ENCODE measurements at regions not wholly inside any gene's neighbourhood (a gene's known extent, or its start where the extent isn't known, plus 50 kb on each side); places are given as distances from the start of the nearest gene placed in this dataset.

DNA sequence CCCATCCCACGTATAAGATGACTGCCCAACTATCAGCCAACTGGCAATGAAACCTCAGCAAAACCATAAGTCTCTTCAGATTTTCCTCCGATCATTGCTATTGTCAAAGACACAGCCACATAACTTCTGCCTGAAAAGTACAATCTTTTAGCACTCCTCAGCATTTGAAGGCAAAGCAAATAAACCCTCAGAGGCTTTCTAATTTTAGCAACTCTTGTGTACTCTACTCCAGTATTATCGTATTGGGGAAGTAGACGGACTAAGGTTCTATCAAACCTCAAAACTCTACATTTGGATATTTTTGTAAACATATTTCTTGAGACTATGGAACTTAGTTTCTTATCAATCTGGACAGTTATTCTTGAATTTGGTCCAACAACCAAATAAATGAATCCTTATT is 1206.2 kb upstream of the NCAM2 start:
- no peak for DNase-seq

DNA sequence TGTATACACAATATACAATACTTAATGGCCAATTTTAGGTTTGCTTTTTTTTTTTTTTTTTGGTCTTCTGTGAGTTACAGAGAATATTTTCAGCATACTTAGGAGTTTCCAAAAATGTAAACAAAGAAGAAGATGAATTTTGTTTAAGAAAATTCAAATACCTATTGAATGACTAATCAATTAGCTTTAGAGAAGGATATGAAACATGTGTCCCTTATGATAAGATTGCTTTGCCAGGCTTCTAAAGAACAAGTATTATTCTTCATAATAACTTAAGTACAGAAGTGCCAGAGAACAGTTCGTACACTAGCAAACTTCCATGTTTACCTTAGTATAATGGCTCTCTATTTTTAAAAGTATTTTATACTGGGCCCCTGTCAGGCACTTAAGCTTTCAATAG is 1191.0 kb upstream of the NCAM2 start:
- no peak for DNase-seq

DNA sequence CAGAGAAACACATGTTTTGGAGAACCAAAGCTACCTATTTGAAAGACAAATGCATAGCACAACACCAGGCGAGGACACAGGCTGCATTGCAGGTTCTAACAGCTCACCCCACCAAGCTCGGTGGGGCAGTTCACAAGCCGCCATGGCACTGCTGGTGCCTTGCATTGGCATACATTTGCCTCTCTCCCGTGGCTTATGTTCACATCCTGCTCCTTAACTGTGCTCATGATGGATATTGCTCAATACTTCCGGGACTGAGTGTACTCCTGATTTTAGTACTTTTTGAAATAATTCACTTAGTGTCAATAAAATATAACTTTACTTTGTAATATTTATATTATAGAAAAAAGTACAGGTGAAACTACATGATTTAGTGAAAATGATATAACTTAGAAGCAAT is 1187.4 kb upstream of the NCAM2 start:
- DNase-seq: no peak

DNA sequence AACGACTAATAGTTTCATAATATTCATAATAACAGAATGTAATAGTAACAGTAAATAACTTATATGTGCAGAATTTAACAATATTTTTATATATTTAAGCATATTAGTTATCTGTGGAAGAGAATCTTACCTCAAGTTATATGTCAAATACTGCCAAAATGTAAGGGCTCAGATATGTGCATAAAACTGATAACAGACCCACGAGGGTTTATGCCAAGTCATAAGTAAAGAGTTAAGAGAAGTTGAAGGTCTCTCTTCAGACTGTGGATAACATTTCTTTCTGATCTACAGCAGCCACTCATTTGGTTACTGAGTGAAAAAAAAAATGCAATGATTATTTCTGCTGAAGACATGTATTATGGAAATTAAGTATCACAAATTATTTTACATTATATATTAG is 1167.8 kb upstream of the NCAM2 start:
- no peak for DNase-seq

DNA sequence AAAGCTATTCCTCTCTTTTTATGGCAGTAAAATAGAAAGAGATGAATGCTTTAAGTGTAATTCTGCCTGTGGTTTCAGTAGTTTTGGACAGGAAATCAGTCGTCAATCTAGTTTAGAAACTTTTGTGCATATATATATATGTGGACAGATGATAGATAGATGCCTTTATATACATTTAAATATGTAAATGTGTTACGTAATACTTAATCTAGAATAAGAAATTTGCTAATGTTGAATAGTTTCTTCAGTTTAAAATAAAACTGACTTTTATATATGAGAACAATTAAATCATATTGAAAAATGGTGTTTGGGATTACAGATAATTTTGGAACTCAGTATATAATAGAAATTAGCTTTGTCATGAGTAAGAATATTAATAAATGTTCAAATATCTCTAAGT is 1165.7 kb upstream of the NCAM2 start:
- DNase-seq: no peak

DNA sequence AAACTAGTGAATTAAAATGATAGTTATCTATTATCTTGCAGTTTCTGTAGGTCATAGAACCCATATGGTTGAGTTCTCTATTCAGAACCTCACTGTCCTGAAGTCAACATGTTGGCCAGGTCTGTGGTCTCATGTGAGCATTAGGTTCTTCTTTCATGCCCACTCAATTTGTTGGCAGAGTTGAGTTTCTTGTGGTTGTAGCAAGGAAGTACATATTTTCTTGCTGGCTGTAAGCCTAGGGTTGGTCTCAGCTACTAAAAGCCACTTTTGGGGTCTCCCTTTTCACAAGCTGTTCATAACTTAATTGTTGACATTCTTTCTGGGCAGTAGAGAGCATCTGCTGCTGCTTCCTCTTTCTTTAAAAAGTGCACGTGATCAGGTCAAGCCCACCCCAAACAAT is 1165.1 kb upstream of the NCAM2 start:
- DNase-seq: no peak

DNA sequence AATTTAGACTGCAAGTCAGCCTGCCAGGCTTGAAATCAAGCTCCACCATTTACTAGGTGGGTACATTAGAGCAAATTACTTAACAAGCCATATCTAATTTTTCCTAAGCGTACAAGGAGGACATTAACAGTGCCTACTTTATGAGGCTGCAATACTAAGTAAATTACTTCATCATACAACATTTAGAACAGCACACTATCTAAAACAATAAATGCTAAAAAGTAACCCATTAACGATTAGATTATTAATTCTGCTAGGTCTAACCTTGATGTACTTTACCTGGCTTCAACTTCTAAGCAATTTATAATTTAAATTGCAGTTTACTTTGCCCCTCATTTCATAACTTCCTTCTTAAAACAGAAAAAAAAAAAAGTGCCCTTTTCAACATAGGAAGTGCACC is 1155.6 kb upstream of the NCAM2 start:
- no peak for DNase-seq

DNA sequence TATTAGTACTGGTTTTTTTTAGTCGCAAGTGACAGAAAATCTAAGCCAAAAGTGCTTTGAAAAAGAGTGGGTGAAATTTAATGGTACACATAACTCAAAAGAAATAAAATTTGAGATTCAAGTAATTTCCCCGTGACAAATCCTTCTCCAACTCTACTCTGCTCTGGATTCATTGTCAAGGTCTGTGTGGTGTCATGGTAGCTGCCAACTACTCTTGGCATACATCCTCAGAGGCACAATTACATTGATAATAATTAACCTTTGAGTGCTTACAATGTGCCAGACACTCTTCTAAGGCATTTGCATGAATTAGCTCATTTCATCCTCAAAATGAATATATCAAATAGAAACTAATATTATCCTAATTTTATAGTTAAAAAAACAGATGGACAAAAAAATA is 1153.9 kb upstream of the NCAM2 start:
- DNase-seq: no peak

DNA sequence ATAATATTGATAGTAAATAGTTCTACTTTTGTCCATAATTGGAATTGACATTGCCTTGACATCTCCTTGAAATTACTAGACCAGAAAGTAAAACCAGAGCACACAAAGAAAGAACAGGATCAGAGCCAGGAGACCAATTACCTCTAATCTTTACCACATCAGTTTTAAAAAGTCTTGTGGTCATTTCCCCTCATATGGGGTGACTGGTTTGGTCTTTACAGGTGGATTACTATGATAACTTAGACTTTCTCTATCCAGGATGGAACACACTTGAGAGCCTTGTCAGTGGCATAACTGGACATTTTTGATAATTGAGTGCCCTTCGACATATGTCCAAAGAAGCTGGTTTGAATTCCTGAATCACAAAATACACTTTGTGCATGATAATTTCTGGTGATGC is 1148.1 kb upstream of the NCAM2 start:
- no peak for DNase-seq

DNA sequence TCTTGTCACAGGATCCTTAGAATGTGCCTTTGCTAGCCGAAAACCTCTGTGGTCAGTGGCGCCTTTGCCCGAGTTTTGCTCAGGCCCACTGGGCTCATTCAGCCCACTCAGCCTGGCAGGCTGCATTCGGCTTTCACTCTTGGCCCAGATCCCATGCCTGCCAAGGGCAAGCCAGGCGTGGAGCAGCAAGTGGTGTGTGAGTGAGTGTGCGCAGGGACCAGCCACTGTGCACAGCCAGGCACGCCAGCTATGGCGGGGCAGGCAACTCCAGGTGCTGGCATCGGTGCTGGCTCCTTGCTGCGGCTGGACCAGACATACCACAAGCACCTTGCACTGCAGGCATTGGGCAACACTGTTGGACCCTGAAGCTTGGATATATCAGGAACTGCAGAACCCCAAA is 1145.1 kb upstream of the NCAM2 start:
- no peak for DNase-seq

DNA sequence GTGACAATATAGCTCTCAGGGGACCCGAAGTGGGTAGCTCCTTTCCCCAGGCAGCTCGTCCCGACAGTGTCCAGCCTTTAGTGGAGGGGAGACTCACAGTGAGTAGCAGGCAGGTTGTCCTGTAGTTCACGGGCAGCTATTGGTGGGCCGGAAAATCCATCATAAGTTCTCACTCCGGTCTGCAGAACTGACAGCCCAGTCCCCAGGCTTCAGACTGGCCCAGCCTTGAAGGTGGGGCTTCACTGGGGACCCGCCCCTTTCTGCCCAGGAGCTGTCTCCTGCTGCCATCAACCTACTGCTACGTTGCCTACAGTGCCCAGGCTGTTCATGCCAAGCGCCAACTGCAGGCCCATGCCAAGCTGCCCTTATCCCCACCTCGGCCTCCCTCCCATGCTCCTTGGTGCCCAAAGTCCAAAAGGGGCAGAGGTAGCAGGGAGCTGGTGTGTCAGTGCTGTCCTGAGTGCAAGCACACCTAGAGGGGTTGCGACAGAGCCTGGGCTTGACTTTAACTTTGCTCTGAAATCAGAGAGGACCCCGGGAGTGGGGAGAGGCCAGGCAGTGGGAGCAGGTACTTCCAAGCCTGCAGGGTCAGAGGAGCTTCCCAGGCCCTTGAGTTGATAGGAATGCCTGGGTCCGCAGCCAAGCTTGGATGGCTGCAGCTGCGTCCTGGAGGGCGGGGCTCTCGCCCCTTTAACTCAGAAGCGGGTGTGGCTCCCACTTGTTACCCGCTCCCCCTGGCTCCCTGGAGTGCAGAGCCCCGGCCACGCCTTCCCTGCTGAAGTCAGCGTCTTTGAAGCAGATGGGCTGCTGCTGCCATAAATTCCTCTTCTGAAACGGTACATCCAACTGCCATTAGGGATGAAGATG is 1144.3 kb upstream of the NCAM2 start:
- no peak for DNase-seq

DNA sequence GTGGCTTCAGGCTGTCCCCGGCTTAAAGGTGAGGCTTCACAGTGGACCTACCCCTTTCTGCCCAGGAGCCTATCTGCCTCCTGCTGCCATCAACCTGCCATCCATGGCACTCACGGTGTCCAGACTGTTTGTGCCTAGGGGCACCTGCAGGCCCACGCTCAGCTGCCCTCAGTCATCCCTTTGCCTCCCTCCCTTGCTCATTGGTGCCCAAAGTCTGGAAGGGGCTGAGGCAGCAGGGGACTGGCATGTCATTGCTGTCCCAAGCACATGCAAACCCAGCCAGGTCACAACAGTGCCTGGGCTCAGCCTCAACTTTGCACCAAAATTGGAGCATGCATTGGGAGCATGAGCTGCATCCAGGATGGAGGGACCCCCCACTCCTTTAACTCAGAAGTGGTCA is 1142.7 kb upstream of the NCAM2 start:
- no peak for DNase-seq

DNA sequence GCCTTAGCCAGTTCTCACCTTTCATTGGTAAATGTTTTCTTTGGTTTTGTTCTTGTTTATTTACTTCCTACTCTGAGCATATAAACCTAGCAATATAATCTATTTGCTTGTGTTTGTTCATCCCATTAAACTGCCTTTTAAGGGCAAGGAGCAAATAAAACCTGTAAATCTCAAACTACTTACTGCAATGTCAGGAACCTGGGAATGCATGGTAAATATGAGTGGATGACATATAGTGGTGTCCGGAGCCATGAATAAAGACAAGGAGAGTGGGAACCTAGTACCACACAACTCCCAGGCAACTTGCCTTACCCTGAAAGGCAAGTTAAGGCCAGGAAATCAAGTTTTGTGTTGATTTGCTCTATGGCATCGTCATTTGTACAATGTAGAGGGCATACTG is 1133.7 kb upstream of the NCAM2 start:
- no peak for DNase-seq

DNA sequence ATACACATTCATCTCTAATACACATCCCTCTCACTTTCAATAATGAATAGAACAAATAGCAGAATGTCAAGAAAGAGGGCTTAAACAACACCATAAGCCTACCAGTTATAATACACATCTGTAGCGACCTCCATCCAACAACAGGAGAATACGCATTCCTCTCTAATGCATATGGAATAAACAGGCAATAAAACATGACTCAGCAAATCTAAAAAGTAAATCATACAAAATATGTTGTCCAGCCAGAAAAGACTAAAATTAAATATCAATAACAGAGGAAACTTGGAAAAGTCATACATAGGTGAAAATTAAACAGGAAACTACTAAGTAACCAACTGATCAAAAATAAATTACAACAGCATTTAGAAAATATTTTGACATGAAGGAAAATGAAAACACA is 1127.5 kb upstream of the NCAM2 start:
- DNase-seq: no peak

DNA sequence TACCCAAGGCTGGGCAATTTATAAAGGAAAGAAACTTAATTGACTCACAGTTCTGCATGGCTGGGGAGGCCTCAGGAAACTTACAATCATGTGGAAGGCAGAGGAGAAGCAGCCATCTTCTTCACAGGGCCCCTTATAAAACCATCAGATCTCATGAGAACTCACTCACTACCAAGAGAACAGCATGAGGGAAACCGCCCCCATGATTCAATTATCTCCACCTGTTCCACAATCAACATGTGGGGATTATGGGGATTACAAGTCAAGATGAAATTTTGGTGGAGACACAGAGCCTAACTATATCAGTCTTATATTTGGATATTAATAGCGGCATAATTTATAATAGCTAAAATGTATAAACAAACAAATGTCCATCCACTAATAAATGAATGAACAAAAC is 1123.7 kb upstream of the NCAM2 start:
- no peak for DNase-seq

DNA sequence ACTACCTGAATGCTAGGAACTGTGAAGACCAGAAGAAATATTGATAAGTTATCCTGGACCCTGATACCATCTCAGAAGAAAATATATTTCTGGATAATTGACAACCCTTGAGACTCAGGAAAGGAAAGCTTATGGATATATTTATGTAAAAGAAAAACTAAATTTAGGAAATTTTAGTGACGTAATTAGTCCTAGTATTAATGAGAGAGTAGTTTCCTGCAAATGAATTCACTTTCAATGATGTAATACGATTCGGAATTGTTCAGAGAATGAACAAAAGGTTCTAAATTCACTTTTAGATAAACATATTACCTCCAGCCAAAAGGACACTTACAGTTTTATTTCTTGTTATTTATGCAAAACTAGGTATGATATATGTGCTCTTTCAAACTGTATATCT is 1120.1 kb upstream of the NCAM2 start:
- no peak for DNase-seq

DNA sequence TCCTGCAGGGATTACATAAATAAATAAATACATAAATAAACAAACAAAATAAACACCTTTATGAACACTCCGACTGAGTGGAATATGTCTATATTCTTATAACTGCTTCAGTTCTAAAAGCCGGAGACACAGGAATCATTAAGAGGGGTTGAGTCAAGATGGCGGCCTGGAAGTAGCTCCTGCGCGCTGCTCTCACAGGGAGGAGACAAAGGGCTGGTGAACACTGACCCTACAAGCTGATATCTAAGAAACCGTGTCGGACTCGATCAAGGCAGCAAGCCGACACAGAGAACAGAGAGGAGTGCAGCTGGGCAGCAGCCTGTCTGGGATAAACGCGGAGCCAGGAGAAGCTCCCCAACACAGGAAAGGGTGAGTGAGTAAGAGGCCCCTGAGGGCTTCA is 1098.6 kb upstream of the NCAM2 start:
- no peak for DNase-seq

DNA sequence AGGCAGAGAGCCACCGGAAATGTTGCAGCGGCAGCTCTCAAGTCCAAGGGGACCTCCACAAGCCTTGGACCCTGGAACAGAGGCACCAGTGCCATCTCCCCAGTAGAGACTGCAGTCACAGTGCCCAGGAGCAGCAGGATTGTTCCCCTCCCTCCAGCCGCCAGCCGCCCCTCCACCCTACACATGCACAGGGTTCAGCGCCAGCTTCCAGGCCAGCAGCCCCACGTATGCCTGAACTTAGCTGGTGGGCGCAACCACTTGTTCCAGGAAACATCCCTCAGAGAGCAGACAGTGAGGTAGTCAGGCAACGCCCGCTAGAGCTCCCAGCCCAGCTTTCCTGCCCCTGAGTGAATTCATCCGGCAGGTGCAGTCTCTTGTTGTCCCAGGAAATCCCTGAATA is 1098.1 kb upstream of the NCAM2 start:
- no peak for DNase-seq

DNA sequence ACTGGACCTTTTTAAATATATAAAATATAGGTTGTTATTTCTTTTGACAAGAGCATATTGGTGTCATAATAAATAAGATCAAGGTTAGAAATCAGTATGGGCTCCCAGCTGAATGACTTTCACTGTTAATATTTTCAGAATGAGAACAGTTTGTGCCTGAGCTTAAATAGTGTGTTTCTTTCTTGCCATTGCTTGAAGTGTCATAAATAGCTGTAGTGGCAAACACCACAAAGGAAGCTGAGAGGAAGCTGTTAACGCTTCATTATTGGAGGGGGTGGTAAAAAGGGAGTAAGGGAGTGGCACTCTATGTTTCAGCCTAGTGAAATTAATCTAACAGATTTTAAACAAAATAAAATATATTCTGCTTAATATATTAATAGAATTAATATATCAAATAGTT is 1089.8 kb upstream of the NCAM2 start:
- DNase-seq: no peak

DNA sequence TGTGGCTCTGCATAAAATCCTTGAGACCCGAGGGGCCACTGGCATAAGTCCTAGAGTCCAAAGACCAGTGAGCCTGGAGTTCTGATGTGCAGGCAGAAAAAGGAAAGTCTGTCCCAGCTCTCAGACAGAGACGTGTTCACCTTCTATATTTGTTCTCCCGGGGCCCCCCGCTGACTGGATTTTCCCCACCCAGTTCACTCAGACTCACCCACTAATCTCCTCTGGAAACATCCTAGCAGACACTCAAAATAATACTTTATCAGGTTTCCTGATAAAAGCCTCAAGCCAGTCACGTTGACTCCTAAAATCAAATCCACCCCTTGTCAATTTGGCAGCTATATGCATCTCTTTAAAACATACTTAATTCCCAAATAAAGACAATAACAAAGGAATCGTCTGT is 1084.2 kb upstream of the NCAM2 start:
- DNase-seq: no peak

DNA sequence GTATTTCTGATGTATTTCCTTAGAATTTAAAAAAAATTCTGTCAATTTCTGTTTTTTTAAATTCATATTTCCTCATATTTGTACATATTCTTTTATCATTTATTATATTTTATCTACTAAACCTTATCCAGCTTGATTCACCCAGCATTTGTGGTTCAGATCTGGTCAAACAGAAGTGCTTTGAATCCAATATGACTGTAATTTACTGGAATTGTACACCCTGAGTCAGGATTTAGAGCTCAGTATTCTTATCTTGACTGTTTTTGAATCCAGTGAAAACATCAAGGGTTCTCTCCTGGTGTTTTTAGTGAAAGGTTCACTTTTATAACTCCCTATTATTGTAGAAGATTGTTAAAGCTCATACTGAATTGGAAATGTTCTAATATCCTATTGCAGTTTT is 1077.0 kb upstream of the NCAM2 start:
- no peak for DNase-seq

DNA sequence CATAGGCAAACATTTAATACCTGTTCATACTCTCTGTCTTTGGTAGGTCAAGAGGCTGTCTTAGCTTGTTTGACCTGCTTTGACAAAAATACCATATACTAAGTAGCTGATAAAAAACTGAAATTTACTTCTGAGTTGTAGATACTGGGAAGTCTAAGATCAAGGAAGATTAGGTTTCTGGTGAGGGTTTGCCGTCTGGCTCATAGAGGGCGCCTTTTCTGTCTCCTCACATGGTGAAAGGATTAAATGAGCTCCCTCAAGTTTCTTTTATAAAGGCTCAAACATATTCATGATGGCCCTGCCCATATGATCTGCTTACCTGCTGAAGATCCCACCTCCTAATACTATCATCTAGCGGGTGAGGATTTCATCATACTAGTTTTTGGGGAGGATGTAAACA is 1076.1 kb upstream of the NCAM2 start:
- DNase-seq: no peak

DNA sequence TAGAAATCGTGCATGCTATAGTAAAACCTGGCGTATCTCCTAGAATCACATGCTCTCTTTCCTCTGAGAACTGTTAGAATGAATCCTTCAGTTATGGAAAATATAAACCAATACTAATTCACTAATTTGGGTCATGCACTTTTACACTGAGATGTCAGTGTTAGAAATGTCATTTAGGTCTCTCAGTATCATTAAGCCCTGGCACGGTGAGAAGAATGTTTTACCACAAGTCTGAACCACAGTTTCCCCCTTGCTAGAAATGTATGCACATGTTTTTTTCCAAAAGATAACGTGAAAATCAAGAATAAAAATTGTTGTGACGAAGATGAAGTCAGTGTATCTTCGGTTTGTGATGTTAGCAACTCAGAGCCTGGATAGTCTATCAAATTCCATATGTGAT is 1062.7 kb upstream of the NCAM2 start:
- no peak for DNase-seq

DNA sequence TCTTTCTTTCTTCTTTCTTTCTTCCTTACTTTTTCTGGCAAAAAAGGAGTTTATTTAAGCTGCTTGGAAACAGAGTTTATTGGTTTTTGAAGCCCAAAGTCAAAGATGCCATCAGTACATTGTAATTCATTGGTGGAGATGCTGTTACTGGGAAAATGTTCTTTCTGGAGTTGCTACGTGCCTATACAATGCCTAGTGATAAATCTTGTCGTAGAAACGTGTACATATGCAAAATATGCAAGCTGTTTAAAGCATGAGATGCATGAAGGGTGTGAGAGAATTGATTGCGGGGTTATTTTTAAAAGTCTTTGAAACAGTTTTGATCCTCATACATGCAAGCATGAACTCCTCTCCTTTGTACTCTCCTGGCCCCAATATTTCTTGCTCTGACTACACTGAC is 1060.6 kb upstream of the NCAM2 start:
- DNase-seq: no peak
